ENCODE measurements at regions not wholly inside any gene's neighbourhood (a gene's known extent, or its start where the extent isn't known, plus 50 kb on each side); places are given as distances from the start of the nearest gene placed in this dataset.

GRCh38 chr12:128077211-128077916 lies 189.6 kb upstream of the TMEM132C start:
- Mint-ChIP-seq H3K27me3 (peaks cover 4% of the 10 kb centered on the region), H3K4me1 (ENCODE audit: low read depth) (peaks cover 2% of the 10 kb centered on the region), H3K9me3 (ENCODE audit: low read depth) (peaks cover 11% of the 10 kb centered on the region), H3K27ac (no peak overlapping the region), H3K36me3 (ENCODE audit: insufficient read depth) (no peaks in the 10 kb centered on the region), H3K4me3 (ENCODE audit: low read depth) (no peak overlapping the region)
- no peak for DNase-seq (ENCODE audit: low spot score, unreplicated experiment)
- TF ChIP-seq, protein P1, sequence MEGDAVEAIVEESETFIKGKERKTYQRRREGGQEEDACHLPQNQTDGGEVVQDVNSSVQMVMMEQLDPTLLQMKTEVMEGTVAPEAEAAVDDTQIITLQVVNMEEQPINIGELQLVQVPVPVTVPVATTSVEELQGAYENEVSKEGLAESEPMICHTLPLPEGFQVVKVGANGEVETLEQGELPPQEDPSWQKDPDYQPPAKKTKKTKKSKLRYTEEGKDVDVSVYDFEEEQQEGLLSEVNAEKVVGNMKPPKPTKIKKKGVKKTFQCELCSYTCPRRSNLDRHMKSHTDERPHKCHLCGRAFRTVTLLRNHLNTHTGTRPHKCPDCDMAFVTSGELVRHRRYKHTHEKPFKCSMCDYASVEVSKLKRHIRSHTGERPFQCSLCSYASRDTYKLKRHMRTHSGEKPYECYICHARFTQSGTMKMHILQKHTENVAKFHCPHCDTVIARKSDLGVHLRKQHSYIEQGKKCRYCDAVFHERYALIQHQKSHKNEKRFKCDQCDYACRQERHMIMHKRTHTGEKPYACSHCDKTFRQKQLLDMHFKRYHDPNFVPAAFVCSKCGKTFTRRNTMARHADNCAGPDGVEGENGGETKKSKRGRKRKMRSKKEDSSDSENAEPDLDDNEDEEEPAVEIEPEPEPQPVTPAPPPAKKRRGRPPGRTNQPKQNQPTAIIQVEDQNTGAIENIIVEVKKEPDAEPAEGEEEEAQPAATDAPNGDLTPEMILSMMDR (IDR thresholded peaks at IDR 0.05; ENCODE audit: unreplicated experiment) = no peak

GRCh38 chr12:128077917-128078298 lies 189.1 kb upstream of the TMEM132C start:
- DNase-seq (ENCODE audit: low spot score, unreplicated experiment) = no peak
- H3K27ac Mint-ChIP-seq = no peak overlapping the region
- H3K36me3 Mint-ChIP-seq (ENCODE audit: insufficient read depth) = no peaks in the 10 kb centered on the region
- no peak overlapping the region for H3K4me3 Mint-ChIP-seq (ENCODE audit: low read depth)
- H3K4me1 Mint-ChIP-seq (ENCODE audit: low read depth) = peaks cover 2% of the 10 kb centered on the region
- H3K9me3 Mint-ChIP-seq (ENCODE audit: low read depth) = peaks cover 11% of the 10 kb centered on the region
- TF ChIP-seq, protein P1 (IDR thresholded peaks at IDR 0.05; ENCODE audit: unreplicated experiment) = no peak
- H3K27me3 Mint-ChIP-seq = peaks cover 4% of the 10 kb centered on the region

DNA sequence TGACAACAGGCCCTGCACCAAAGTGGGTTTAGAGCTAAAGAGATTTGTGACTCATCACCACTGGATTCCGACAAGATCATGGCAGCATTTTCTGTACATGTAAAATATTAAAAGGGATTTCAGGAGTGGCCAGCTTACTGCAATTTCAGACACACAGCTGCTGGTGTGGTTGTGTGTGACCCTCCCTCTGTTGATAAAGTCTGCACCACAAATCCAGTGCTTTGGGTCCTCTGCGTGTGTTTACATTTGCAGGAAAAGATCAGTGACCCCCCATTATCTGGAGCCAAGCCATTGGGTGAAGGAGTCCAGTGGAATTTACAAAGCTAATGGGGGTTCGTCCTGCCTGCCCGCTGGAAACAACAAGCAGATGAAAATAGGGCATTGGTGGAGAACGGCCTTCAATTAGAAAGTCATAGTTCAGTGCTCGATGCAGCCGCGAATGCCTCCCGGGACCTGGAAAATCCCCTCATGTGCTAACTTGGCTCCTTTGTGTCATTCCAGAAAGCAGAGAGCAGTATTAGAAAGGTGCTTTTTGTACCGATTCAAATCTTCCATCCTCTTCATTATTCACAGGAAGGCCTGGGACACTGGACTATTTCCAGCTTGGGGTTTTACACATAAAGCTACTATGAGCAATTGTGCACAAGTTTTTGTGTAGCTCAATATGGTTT lies 188.5 kb upstream of the TMEM132C start:
- Mint-ChIP-seq H3K4me3 (ENCODE audit: low read depth) (no peak overlapping the region), H3K4me1 (ENCODE audit: low read depth) (peaks cover 2% of the 10 kb centered on the region), H3K27ac (no peak overlapping the region), H3K27me3 (peaks cover 4% of the 10 kb centered on the region), H3K9me3 (ENCODE audit: low read depth) (peaks cover 11% of the 10 kb centered on the region), H3K36me3 (ENCODE audit: insufficient read depth) (no peaks in the 10 kb centered on the region)
- no peak for DNase-seq (ENCODE audit: low spot score, unreplicated experiment)
- TF ChIP-seq, protein P1 (IDR thresholded peaks at IDR 0.05; ENCODE audit: unreplicated experiment) = no peak

- TF ChIP-seq, protein P1 (IDR thresholded peaks at IDR 0.05; ENCODE audit: unreplicated experiment) = no peak
- Mint-ChIP-seq H3K4me3 (ENCODE audit: low read depth) (no peak overlapping the region), H3K27me3 (peaks cover 4% of the 10 kb centered on the region), H3K9me3 (ENCODE audit: low read depth) (peaks cover 11% of the 10 kb centered on the region), H3K27ac (no peak overlapping the region), H3K36me3 (ENCODE audit: insufficient read depth) (no peaks in the 10 kb centered on the region), H3K4me1 (ENCODE audit: low read depth) (peaks cover 2% of the 10 kb centered on the region)
- no peak for DNase-seq (ENCODE audit: low spot score, unreplicated experiment)
These were observed 187.5 kb upstream of the TMEM132C start for GRCh38 chr12:128079446-128079845.

DNA sequence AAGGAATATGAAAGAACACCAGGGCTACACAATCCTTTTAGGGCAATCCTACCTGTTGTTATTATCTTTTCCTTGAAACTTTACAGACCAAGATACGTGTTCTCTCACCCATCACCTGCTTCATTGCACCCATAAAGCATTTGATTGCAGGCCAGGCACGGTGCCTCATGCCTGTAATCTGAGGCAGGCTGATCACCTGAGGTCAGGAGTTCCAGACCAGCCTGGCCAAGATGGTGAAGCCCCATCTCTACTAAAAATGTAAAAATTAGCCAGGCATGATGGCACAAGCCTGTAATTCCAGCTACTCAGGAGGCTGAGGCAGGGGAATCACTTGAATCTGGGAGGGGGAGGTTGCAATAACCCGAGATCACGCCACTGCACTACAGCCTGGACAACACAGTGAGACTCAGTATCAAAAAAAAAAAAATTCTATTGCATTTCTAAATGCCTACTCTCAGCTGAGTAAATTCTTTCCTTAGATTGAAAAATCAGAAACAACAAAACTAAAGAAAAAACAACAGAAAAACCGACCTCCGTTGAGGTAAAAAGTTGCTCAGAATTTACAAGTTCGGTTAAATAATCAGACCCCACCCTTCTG lies 183.7 kb upstream of the TMEM132C start:
- no peak overlapping the region for H3K27ac Mint-ChIP-seq
- H3K27me3 Mint-ChIP-seq = peaks cover 7% of the 10 kb centered on the region
- no peaks in the 10 kb centered on the region for H3K36me3 Mint-ChIP-seq (ENCODE audit: insufficient read depth)
- TF ChIP-seq, protein P1 (IDR thresholded peaks at IDR 0.05; ENCODE audit: unreplicated experiment) = no peak
- peaks cover 2% of the 10 kb centered on the region for H3K4me1 Mint-ChIP-seq (ENCODE audit: low read depth)
- no peaks in the 10 kb centered on the region for H3K9me3 Mint-ChIP-seq (ENCODE audit: low read depth)
- no peak overlapping the region for H3K4me3 Mint-ChIP-seq (ENCODE audit: low read depth)
- no peak for DNase-seq (ENCODE audit: low spot score, unreplicated experiment)

All from progenitor cell of endocrine pancreas (in vitro differentiated cells).